Bronchial epithelial cell (primary cell): ENCODE measurements at regions not wholly inside any gene's neighbourhood (a gene's known extent, or its start where the extent isn't known, plus 50 kb on each side); places are given as distances from the start of the nearest gene placed in this dataset.
"Not testable (repeated sequence)": the region's sequence is repeated elsewhere in the genome, so short reads cannot be mapped to it uniquely, and the experiment has no call there.

Experiments
- DNase-seq: peaks from one replicate; pipeline ENCODE4 v3.0.0-alpha.2; 2010; ENCODE audit warnings: low read depth
- FAIRE-seq: peaks from 2 replicates; lab custom pipeline; 2011; peaks lifted over from hg19 to GRCh38; lab: Jason Lieb, UNC
- H3K27me3 ChIP-seq: 2 replicates; pipeline ENCODE4 v1.5.1; 2011; ENCODE audit warnings: low read length; ENCODE audit not compliant: control insufficient read depth, insufficient read depth
- H3K36me3 ChIP-seq: 2 replicates; pipeline ENCODE4 v1.5.1; 2011; ENCODE audit warnings: low read length; ENCODE audit not compliant: control insufficient read depth, insufficient read depth
- H3K4me3 ChIP-seq: 2 replicates; pipeline ENCODE4 v1.5.1; 2011; ENCODE audit warnings: mild to moderate bottlenecking, low read depth, low read length, control low read depth
- TF ChIP-seq, protein P1 (sequence below): IDR thresholded peaks from 2 replicates; pipeline ENCODE4 v1.5.1; 2011; ENCODE audit warnings: mild to moderate bottlenecking, moderate library complexity, low read length, control low read depth, inconsistent platforms; ENCODE audit not compliant: insufficient read depth, severe bottlenecking

DNA sequence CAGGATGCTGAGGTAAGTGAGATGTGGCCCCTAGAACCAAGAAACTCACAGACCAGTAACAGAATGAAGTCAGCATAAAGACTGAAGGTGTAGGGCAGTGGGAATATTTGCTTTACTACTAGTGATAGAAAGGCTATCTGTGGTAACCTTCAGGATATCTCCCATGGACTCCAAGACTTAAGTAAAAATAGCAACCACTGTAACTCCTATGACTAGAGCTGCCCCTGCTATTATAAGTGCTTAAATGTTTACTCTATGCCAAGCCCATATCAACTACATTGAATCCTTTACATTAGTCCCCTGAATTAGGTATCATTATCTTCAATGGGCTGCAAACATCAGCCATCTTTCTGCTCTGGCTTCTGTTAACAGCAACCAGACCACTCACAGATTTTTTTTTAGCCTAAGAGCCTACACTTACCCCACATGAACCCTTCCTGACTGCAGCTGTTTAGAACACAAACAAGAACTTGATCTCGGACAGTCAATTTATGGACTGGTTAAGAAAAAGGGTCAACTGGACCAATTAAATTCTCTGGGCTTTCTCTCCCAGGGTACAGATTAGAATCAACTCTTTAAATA lies 335.1 kb upstream of the API5 start:
- TF ChIP-seq, protein P1, sequence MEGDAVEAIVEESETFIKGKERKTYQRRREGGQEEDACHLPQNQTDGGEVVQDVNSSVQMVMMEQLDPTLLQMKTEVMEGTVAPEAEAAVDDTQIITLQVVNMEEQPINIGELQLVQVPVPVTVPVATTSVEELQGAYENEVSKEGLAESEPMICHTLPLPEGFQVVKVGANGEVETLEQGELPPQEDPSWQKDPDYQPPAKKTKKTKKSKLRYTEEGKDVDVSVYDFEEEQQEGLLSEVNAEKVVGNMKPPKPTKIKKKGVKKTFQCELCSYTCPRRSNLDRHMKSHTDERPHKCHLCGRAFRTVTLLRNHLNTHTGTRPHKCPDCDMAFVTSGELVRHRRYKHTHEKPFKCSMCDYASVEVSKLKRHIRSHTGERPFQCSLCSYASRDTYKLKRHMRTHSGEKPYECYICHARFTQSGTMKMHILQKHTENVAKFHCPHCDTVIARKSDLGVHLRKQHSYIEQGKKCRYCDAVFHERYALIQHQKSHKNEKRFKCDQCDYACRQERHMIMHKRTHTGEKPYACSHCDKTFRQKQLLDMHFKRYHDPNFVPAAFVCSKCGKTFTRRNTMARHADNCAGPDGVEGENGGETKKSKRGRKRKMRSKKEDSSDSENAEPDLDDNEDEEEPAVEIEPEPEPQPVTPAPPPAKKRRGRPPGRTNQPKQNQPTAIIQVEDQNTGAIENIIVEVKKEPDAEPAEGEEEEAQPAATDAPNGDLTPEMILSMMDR, result no peak
- H3K4me3 ChIP-seq, result no peak overlapping the region
- no peaks in the 10 kb centered on the region for H3K27me3 ChIP-seq
- DNase-seq, result no peak
- no peaks in the 10 kb centered on the region for H3K36me3 ChIP-seq
- no peak for FAIRE-seq

DNA sequence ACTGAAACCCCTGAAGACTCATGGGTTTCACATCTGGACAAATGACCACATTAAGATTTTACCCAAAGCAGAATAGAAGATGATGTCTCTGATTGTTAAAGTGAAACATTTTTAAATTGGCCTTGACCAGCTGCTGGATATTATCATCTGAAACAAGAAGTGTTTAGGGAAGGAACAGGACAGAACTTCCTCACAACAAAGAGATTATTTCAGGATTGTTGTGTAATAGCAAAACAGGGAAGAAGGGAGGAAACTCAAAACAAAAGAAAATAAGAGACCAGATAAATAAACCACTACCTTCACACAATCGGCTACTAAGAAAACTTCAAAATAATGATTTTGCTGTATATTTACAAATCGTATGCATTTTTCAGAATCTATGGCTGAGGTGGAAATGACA lies 319.2 kb upstream of the API5 start:
- no peak for DNase-seq
- Histone ChIP-seq H3K4me3 (no peak overlapping the region), H3K36me3 (no peaks in the 10 kb centered on the region), H3K27me3 (no peaks in the 10 kb centered on the region)
- no peak for FAIRE-seq
- TF ChIP-seq, protein P1, result no peak

DNA sequence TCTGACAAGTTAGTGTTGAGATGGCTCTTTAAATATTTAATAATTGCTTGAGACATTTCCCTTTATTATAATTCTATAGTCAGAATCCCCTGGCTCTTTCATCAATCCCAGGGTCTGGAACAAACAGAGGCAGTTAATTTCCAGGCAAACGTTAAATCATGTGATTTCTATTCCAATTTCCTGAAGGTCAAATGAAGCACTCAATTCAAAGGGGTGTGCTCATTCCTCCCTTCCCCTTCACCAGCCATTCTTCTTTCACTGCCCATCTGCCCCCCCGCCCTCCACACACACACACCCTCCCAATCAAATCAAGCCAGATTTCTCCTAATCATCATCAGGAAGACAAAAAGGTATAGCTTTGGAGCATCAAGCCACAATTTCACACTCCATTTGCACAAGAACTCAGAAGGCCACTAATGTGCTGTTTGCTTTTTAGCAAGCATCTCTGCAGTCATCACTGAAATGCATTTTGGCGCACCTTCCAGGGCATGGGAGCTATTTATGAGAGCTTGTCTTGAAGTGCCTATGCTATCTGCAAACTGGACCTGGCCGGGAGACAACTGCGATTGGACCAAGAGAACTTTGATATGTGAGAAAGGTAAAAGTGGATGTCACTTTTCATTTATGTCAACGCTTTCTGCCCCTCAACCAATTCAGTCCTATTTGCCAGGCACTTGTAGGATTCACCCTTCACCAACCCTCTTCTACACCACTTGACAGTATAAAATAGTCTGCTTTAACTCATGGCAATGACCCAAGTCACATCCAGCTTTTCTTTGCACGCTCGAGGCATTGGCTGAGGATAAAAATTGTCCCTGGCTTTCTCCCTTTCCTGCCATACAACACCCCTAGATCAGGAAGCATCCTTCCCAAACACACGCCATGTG lies 315.1 kb upstream of the API5 start:
- Histone ChIP-seq H3K36me3 (no peaks in the 10 kb centered on the region), H3K4me3 (no peak overlapping the region), H3K27me3 (no peaks in the 10 kb centered on the region)
- FAIRE-seq (no peak), DNase-seq (no peak)
- TF ChIP-seq, protein P1, result no peak

DNA sequence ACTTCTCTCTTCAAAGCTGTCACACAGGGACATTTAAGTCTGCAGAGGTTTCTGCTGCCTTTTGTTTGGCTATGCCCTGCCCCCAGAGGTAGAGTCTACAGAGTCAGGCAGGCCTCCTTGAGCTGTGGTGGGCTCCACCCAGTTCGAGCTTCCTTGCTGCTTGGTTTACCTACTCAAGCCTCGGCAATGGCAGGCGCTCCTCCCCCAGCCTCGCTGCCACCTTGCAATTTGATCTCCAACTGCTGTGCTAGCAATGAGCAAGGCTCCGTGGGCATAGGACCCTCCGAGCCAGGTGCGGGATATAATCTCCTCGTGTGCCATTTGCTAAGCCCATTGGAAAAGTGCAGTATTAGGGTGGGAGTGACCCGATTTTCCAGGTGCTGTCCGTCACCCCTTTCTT lies 306.9 kb upstream of the API5 start:
- not testable (repeated sequence) for DNase-seq, FAIRE-seq, H3K36me3 ChIP-seq, H3K27me3 ChIP-seq, H3K4me3 ChIP-seq

DNA sequence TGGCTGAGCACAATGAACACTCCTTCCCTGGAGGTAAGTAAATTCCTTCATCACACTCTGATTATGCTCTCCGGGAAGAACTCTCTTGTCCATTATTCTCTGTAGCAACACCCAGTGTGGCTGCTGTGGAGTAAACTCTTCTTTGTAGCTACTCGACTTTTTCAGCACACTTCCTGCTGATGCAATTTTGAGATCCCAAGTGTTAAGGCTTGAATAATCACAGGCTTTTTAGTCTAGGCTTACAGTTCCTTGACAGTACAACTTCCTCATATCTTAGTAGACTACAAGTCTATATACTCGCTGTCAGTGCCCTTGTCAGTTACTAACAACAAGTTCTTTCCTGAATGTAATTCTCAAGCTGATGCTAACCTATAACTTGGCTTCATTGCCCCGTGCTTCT lies 301.8 kb upstream of the API5 start:
- TF ChIP-seq, protein P1, result no peak
- DNase-seq, result no peak
- no peak for FAIRE-seq
- Histone ChIP-seq H3K4me3 (no peak overlapping the region), H3K27me3 (no peaks in the 10 kb centered on the region), H3K36me3 (no peaks in the 10 kb centered on the region)

DNA sequence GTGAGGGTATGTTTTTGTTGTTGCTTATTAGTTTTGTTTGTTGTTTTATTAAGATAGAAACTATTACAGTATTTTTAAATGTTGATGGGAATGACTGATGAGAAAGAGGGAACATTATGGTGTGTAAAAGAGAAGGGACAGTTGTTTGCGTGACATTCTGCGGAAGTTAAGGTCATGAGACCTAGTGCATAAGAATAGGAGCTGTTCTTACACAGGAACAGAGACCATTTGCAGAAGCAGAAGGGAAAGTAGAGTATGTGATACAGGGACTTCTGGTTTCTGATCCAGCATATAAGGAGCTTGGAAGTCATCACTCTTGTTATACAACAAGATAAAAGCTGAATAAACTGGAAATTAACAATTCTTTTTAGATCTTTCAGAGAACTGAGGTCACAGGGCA lies 299.2 kb upstream of the API5 start:
- H3K27me3 ChIP-seq, result no peaks in the 10 kb centered on the region
- H3K4me3 ChIP-seq, result no peak overlapping the region
- DNase-seq (no peak), FAIRE-seq (no peak)
- H3K36me3 ChIP-seq, result no peaks in the 10 kb centered on the region
- TF ChIP-seq, protein P1, result no peak
